ENCODE measurements at regions not wholly inside any gene's neighbourhood (a gene's known extent, or its start where the extent isn't known, plus 50 kb on each side); places are given as distances from the start of the nearest gene placed in this dataset.

- TF ChIP-seq, protein P1, sequence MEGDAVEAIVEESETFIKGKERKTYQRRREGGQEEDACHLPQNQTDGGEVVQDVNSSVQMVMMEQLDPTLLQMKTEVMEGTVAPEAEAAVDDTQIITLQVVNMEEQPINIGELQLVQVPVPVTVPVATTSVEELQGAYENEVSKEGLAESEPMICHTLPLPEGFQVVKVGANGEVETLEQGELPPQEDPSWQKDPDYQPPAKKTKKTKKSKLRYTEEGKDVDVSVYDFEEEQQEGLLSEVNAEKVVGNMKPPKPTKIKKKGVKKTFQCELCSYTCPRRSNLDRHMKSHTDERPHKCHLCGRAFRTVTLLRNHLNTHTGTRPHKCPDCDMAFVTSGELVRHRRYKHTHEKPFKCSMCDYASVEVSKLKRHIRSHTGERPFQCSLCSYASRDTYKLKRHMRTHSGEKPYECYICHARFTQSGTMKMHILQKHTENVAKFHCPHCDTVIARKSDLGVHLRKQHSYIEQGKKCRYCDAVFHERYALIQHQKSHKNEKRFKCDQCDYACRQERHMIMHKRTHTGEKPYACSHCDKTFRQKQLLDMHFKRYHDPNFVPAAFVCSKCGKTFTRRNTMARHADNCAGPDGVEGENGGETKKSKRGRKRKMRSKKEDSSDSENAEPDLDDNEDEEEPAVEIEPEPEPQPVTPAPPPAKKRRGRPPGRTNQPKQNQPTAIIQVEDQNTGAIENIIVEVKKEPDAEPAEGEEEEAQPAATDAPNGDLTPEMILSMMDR (conservative IDR thresholded peaks at IDR 0.05; ENCODE audit: low read depth) = no peak
- DNase-seq (ENCODE audit: low spot score) = no peak
- POLR2A ChIA-PET (ENCODE audit: low non-redundant PET) = no interaction called here
- H3K27ac ChIP-seq = no peak overlapping the region
- CTCF ChIA-PET = no interaction called here
Measured at GRCh38 chr15:70573121-70573850, 190.1 kb downstream of the UACA start.

- CTCF ChIA-PET = interaction anchor here (0.6 to 1.3 kb wide), 6 partner anchors 104 to 1130 kb away, joined by 3 to 5 read pairs (median 3); no protein-coding TSS in a partner anchor
- TF ChIP-seq, protein P1 (conservative IDR thresholded peaks at IDR 0.05; ENCODE audit: low read depth) = no peak
Measured at GRCh38 chr15:70569714-70570231, 193.6 kb downstream of the UACA start.

DNA sequence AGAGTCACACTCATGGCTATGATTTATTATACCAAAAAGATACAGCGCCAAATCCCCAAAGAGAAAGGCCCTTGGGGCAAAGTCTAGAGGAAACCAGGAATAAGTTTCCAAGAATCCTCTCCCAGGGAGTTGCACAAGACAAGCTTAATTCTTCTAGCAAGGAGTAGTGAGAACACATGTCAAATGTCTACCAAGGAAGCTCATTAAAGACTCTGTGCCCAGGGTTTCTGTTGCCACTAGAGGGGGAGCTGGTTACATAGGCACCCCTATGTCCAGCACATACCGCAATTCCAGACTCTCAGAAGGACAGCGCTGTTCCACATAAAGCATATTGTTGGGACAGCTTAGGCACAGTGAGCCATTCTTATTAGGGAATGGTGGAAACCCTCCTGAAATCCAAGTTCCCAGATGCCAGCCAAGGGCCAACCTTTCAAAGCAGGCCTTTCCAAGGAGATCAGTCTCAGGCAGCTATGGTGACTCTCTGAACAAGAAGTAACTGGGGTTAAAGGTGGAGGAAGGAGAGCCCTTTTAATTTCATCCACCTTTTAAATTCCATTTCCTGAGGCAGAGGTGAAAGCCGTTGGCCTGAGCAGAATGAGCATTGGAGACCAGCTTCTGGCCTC lies 194.2 kb downstream of the UACA start:
- peak; percentile 58 for DNase-seq (ENCODE audit: low spot score)
- POLR2A ChIA-PET (ENCODE audit: low non-redundant PET) = no interaction called here
- CTCF ChIA-PET = interaction anchor here (0.6 to 1.3 kb wide), 6 partner anchors 14 to 1130 kb away, joined by 3 to 6 read pairs (median 4); no protein-coding TSS in a partner anchor
- H3K27ac ChIP-seq = no peak overlapping the region
- TF ChIP-seq, protein P1 (conservative IDR thresholded peaks at IDR 0.05; ENCODE audit: low read depth) = peak; percentile 70

More at GRCh38 chr15:70569714-70570231, 193.6 kb downstream of the UACA start:
- DNase-seq (ENCODE audit: low spot score) = peak; percentile 74
- H3K27ac ChIP-seq = no peak overlapping the region
- POLR2A ChIA-PET (ENCODE audit: low non-redundant PET) = no interaction called here

DNA sequence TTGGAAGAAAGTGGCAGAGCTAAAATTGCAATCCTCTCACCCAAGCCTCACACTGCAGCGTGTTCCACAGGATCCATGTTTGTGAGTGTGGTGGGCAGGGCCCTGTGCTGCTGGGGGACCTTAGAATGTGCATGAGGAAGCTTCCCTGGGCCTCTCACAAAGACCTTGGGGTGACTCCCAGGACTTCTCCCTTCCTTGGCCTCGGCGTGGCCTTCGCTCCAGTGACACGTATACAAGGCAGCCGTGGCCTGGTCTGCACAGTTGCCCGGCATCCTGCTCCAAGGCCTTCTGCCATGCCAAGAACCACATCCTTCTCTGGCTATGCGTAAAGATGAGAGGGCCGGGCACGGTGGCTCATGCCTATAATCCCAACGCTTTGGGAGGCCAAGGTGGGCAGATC lies 196.4 kb downstream of the UACA start:
- ChIA-PET POLR2A (ENCODE audit: low non-redundant PET) (no interaction called here), CTCF (interaction anchor here (0.6 to 0.7 kb wide), 3 partner anchors 38 to 520 kb away, joined by 3 to 7 read pairs (median 4); no protein-coding TSS in a partner anchor)
- H3K27ac ChIP-seq = no peak overlapping the region
- TF ChIP-seq, protein P1 (conservative IDR thresholded peaks at IDR 0.05; ENCODE audit: low read depth) = no peak
- DNase-seq (ENCODE audit: low spot score) = no peak

- DNase-seq (ENCODE audit: low spot score) = no peak
- H3K27ac ChIP-seq = no peak overlapping the region
- TF ChIP-seq, protein P1 (conservative IDR thresholded peaks at IDR 0.05; ENCODE audit: low read depth) = no peak
- CTCF ChIA-PET = interaction anchor here (0.6 to 0.7 kb wide), 3 partner anchors 38 to 519 kb away, joined by 3 to 7 read pairs (median 4); no protein-coding TSS in a partner anchor
- POLR2A ChIA-PET (ENCODE audit: low non-redundant PET) = no interaction called here
Measured at GRCh38 chr15:70566047-70566835, 197.1 kb downstream of the UACA start.
